SU-DHL-6 (cell line): ENCODE measurements at regions not wholly inside any gene's neighbourhood (a gene's known extent, or its start where the extent isn't known, plus 50 kb on each side); places are given as distances from the start of the nearest gene placed in this dataset.

Experiments used
- H2AFZ ChIP-seq: fragments of 200-600 bp; sonication (generic); 2 replicates; pipeline ENCODE4 v1.6.1; 2014; ENCODE audit warnings: low read depth, mild to moderate bottlenecking, moderate library complexity, mixed read lengths, antibody characterized with exemption, low read length; ENCODE audit not compliant: severe bottlenecking
- H3F3A ChIP-seq: fragments of 200-600 bp; shearing (Covaris generic); 2 replicates; pipeline ENCODE4 v1.6.0; 2016; ENCODE audit warnings: antibody characterized with exemption, mild to moderate bottlenecking; ENCODE audit not compliant: insufficient read depth
- H3K27ac ChIP-seq: fragments of 200-600 bp; sonication (generic); 2 replicates; pipeline ENCODE4 v1.5.1; 2016; ENCODE audit warnings: low read depth, mild to moderate bottlenecking, low read length, moderate library complexity, mixed read lengths
- H3K27me3 ChIP-seq: fragments of 200-600 bp; sonication (generic), shearing (Covaris generic); 2 replicates; pipeline ENCODE4 v1.6.0; 2014; ENCODE audit warnings: mild to moderate bottlenecking, low read length
- H3K36me3 ChIP-seq: fragments of 200-600 bp; sonication (generic); 2 replicates; pipeline ENCODE4 v1.6.1; 2014; ENCODE audit warnings: mild to moderate bottlenecking, low read length, mixed read lengths
- H3K4me2 ChIP-seq: fragments of 300-600, 200-600 bp; shearing (Covaris generic), sonication (generic); 2 replicates; pipeline ENCODE4 v1.6.0; 2014; ENCODE audit warnings: low read length, low read depth, mild to moderate bottlenecking; ENCODE audit not compliant: poor library complexity, severe bottlenecking
- H3K4me3 ChIP-seq: fragments of 200-600 bp; sonication (generic); 2 replicates; pipeline ENCODE4 v1.5.1; 2014; ENCODE audit warnings: antibody characterized with exemption, low read length, mild to moderate bottlenecking, mixed read lengths; ENCODE audit not compliant: insufficient read depth, poor library complexity, severe bottlenecking
- H3K79me2 ChIP-seq: fragments of 200-600 bp; sonication (generic); 2 replicates; pipeline ENCODE4 v1.6.1; 2014; ENCODE audit warnings: mild to moderate bottlenecking, low read length, moderate library complexity; ENCODE audit not compliant: insufficient read depth
- H3K9ac ChIP-seq: fragments of 200-600 bp; sonication (generic); 2 replicates; pipeline ENCODE4 v1.7.0; 2014; ENCODE audit warnings: mild to moderate bottlenecking, low read length
- H3K9me2 ChIP-seq: fragments of 200-600 bp; sonication (generic); replicated peaks from 2 replicates; pipeline ENCODE4 v1.6.1; 2014; ENCODE audit warnings: low read length; ENCODE audit not compliant: insufficient read depth
- H3K9me3 ChIP-seq: fragments of 200-600 bp; sonication (generic); 2 replicates; pipeline ENCODE4 v1.6.1; 2014; ENCODE audit warnings: low read length, mixed read lengths; ENCODE audit not compliant: insufficient read depth
- H4K20me1 ChIP-seq: fragments of 200-600 bp; sonication (generic); 2 replicates; pipeline ENCODE4 v1.6.1; 2014; ENCODE audit warnings: low read depth, mild to moderate bottlenecking, antibody characterized with exemption, low read length, moderate library complexity, mixed read lengths
- EZH2phosphoT487 ChIP-seq: fragments of 200-600 bp; sonication (generic), shearing (Covaris generic); conservative IDR thresholded peaks from 2 replicates; pipeline ENCODE4 v1.6.1; 2018; ENCODE audit warnings: mild to moderate bottlenecking, antibody characterized with exemption, low read length, moderate library complexity, mixed read lengths
- TF ChIP-seq, protein P1 (sequence below): fragments of 200-600 bp; sonication (generic); IDR thresholded peaks from one replicate; pipeline ENCODE4 v1.5.1; 2017; ENCODE audit warnings: antibody characterized with exemption, mild to moderate bottlenecking, low read length, moderate library complexity; ENCODE audit not compliant: insufficient read depth, poor library complexity, severe bottlenecking

GRCh38 chr4:63553123-63553522, 856.1 kb downstream of the TECRL start:
- H3K36me3 ChIP-seq = no peaks in the 10 kb centered on the region
- no peaks in the 10 kb centered on the region for H3K79me2 ChIP-seq
- no peak overlapping the region for H2AFZ ChIP-seq
- no peak overlapping the region for H3K9ac ChIP-seq
- no peak for TF ChIP-seq EZH2phosphoT487
- TF ChIP-seq, protein P1, sequence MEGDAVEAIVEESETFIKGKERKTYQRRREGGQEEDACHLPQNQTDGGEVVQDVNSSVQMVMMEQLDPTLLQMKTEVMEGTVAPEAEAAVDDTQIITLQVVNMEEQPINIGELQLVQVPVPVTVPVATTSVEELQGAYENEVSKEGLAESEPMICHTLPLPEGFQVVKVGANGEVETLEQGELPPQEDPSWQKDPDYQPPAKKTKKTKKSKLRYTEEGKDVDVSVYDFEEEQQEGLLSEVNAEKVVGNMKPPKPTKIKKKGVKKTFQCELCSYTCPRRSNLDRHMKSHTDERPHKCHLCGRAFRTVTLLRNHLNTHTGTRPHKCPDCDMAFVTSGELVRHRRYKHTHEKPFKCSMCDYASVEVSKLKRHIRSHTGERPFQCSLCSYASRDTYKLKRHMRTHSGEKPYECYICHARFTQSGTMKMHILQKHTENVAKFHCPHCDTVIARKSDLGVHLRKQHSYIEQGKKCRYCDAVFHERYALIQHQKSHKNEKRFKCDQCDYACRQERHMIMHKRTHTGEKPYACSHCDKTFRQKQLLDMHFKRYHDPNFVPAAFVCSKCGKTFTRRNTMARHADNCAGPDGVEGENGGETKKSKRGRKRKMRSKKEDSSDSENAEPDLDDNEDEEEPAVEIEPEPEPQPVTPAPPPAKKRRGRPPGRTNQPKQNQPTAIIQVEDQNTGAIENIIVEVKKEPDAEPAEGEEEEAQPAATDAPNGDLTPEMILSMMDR = no peak
- no peak overlapping the region for H3K4me3 ChIP-seq
- H3K27ac ChIP-seq = no peak overlapping the region
- no peaks in the 10 kb centered on the region for H3K9me2 ChIP-seq
- H3K4me2 ChIP-seq = no peak overlapping the region
- no peaks in the 10 kb centered on the region for H3K9me3 ChIP-seq
- no peaks in the 10 kb centered on the region for H4K20me1 ChIP-seq
- H3F3A ChIP-seq = no peaks in the 10 kb centered on the region
- no peaks in the 10 kb centered on the region for H3K27me3 ChIP-seq

DNA sequence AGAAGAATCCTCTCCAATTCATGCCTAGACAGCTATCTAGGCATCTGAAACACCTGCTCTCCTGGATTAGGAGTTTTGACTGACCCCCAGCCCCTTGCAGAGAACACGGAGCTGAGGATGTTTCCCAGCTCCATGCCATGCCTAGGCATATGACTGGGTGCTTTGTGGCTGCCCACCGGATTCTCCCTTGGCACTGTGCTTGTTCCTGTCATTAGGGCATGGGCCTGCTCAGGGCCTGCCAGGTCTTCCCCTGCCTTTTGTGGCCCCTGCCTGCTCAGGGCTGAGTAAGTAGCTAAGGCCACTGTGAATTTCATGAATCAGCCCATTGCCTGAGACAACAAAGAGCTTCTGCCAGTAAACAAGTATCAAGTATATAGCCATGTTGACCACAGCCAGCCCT, 867.4 kb downstream of the TECRL start:
- TF ChIP-seq, protein P1 = no peak
- no peak for TF ChIP-seq EZH2phosphoT487
- Histone ChIP-seq H3K4me2 (no peak overlapping the region), H2AFZ (no peak overlapping the region)

GRCh38 chr4:63529581-63530337, 879.5 kb downstream of the TECRL start:
- no peaks in the 10 kb centered on the region for H3K27me3 ChIP-seq
- no peak overlapping the region for H3K27ac ChIP-seq
- TF ChIP-seq EZH2phosphoT487 = no peak
- TF ChIP-seq, protein P1 = no peak
- H3K79me2 ChIP-seq = no peaks in the 10 kb centered on the region
- no peaks in the 10 kb centered on the region for H3K36me3 ChIP-seq
- no peak overlapping the region for H3K4me3 ChIP-seq
- H2AFZ ChIP-seq = no peak overlapping the region
- no peaks in the 10 kb centered on the region for H4K20me1 ChIP-seq
- no peaks in the 10 kb centered on the region for H3K9me2 ChIP-seq
- no peak overlapping the region for H3K9ac ChIP-seq
- H3K9me3 ChIP-seq = no peaks in the 10 kb centered on the region
- no peaks in the 10 kb centered on the region for H3F3A ChIP-seq
- H3K4me2 ChIP-seq = no peak overlapping the region

More for the DNA sequence above, 867.4 kb downstream of the TECRL start:
- H3K36me3 ChIP-seq = no peaks in the 10 kb centered on the region
- H3K9me3 ChIP-seq = no peaks in the 10 kb centered on the region
- no peaks in the 10 kb centered on the region for H4K20me1 ChIP-seq
- H3K4me3 ChIP-seq = no peak overlapping the region
- H3K9me2 ChIP-seq = no peaks in the 10 kb centered on the region
- H3K9ac ChIP-seq = no peak overlapping the region
- H3K79me2 ChIP-seq = no peaks in the 10 kb centered on the region
- no peaks in the 10 kb centered on the region for H3F3A ChIP-seq
- no peak overlapping the region for H3K27ac ChIP-seq
- H3K27me3 ChIP-seq = no peaks in the 10 kb centered on the region
